GM19467 (cell line): ENCODE measurements at regions not wholly inside any gene's neighbourhood (a gene's known extent, or its start where the extent isn't known, plus 50 kb on each side); places are given as distances from the start of the nearest gene placed in this dataset.
"Not testable (repeated sequence)": the region's sequence is repeated elsewhere in the genome, so short reads cannot be mapped to it uniquely, and the experiment has no call there.

Source experiments
- ATAC-seq: cut with Tn5 transposase; IDR thresholded peaks from one replicate; pipeline ENCODE4 v1.9.1; 2021; ENCODE audit warnings: mild to moderate bottlenecking, moderate library complexity; ENCODE audit not compliant: unreplicated experiment

DNA sequence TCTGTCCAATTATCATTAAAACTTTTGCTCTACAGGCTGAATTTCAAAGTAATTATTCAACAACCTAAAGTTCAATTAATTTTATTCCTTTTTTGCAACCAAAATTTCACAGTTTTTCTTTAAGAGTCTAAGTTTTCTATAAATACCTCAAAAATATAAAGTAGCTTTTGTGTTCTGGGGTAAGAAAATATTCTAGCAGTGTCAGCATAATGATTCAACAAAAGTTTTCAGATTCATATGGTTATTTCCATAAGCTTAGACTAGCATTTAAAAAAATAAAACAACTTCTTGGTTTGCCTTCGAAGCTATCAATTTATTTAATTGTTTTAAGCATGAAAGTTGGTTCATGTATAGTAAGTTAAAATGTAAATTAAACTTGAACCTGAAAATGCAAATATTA lies 1962.3 kb upstream of the CDH6 start:
- no peak for ATAC-seq

DNA sequence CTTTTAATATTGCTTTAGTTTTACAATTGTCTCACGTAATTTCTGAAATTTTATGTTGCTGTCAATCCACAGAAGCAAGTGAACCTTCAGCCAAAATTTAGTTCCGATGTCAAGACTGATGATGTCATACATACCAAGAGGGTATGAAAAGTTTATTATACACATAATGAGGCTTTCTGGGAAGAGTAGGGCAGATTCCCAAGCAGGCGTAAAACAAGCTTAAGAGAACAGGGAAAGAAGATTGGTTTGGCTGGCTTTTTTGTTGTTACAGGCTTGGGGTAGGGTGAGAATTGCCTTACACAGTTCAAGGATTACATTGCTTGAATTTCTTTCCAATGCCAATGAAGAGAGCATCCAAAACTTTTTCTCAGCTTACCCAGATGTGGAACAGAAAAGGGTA lies 1962.9 kb upstream of the CDH6 start:
- no peak for ATAC-seq

DNA sequence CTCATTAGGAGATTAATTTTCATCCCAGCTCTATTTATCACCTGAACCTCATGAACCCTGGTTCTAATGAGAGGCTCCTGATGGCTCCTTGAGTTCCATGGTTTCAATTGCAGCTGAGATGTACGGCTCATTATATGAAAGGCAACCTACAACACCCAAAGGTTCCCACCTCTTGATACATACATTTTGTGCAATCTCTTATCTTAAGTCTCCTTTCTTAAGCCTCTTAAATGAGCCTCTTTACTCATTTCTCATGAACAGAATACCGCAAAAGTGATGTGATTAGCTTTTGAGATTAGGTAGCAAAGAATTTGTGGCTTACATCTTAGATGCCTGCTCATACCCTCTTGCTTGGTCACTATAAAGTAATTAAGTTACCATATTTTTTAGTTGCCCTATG lies 1964.0 kb upstream of the CDH6 start:
- ATAC-seq: no peak

DNA sequence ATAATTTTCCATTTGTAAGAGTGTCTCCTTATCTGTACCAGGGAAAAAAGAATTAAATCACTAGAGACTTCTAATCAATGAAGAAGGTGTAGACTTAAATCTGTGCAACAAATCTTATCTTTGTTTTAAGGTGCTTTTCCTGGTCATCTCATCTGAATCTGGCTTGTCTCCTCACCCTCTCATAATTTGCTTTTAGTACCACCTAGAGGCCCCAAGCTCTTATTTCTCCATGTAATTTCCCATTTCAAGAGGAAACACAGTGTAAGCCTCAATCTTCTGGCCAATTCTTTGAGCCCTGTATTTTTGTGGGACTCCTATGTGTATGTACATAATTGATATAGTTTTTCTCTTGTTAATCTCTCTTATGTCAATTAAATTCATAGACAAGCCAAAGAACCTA lies 1975.3 kb upstream of the CDH6 start:
- ATAC-seq: no peak

DNA sequence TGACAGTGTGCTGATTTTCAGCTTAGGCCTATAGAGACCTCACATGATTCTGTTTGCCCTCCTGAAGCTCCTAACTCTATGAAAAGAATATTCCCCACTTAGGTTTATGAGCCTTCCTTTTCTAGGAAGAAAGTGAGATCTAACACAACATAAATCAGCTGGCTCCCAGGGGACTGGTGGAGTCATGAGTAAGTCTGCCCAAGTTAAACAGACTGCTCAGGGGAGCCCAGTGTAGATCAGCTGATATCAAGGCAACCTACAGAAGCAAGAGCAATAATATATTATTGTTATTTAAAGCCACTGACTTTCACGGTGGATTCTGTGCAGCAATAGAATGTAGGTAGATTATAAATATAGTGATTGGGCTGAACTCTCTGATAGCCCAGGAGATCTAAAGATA lies 1978.6 kb upstream of the CDH6 start:
- ATAC-seq: no peak

DNA sequence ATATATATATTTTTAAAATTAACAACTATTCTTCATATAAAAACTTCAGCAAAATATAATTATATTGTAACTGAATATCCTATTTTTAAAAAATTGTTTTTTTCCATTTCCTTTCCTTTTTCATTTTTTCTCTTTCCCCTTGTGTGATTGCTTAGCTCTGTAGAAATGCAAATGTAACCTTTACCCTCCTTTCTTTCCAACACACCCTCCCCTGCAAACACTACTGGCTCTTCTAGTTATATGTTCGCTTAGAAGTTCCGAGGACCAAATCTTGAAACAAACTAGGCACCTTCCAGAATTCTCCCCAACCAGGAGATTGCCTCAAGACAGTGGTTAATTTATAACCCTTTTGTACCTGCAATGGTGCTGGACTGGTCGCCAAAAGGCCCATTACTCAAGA lies 1980.0 kb upstream of the CDH6 start:
- ATAC-seq: no peak

DNA sequence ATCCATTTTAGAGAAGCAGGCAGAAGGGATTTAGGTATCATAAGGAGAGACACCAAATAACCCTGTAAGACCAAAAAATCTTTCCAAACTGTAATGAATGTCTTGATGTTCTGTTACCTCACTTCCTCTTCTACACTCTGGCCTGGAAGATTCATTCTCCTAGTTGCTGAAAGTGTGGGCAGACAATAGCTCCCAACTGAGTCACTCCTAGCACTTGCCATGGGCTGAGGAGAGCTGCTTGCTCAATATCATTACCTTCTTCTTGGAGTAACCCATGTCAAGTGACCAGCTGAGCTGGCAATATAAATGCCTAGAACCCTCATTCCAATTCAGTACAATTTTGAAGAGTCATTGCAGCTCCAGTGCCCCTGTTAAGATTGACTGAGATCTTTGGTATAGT lies 1985.5 kb upstream of the CDH6 start:
- ATAC-seq: no peak

DNA sequence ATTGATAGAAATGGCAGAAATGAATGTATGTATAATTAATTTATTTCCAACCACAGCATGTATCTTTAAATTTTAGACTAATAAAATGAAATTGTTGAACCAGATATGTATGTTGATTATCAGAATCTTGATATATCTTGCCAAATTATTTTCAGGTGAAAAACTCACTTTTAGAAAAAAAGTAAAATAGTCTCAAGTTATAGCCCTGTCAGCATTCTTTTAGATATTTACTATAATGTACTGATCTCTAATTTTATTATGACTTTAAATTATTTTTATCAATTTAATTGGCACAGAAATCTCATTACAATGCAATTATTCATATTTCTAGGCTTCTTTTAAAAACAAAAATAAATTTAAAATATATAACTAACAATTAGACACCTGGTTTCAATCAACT lies 1990.4 kb upstream of the CDH6 start:
- no peak for ATAC-seq

DNA sequence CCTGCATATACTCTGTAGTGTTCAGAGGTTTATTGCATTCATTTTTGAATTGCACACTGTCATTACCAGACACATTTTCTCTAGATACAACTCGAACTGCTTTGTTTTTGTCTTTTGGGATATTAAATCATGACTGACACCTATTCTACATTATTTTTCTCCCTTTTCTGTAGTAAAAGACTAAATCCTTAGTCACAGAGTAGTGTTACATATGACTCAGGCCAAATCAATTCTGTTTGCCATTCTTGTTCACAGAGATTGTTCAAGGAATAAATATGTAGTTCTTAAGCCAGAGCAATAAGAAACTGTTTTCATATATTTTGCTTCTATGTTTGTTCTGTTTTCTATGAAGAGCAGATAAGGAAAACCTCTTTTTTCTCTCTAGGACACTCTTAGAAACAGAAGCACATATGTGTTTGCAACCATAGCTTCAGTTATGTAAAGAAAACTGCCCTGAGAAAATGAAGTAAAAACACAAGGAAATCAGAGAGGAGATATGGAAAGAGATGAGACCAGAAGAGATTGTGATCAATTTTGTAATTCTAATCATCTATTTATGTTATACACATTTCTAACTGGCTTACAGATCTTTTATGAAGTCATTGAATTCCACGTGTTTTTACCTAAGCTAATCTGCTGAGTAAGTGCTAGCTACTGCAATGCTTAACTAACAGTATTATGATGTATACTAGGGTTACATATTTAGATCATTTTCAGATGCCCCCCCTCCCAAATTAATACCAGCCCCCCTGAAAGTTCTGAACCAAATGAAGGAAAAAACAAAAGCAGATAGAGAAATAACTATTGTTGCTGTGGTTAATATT lies 1995.6 kb upstream of the CDH6 start:
- ATAC-seq: no peak

DNA sequence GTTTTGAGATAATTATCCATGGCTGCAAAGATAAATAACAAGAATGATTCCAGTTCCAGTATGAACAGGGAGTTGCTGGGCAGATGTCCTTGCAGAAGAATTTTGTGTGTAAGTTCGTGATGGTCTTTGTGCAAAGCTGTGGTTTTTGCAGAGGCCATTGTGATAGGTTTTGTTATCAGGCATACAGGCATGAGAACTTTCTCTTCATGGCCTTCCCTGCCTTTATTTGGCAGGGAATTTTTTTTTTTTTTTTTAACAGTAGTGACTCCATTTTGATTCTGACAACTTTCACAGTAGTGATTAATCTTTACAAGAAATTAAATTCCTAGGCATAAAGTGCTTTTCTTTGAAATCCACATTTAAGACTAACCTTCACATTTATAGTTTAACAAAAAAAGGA lies 1999.5 kb upstream of the CDH6 start:
- no peak for ATAC-seq

DNA sequence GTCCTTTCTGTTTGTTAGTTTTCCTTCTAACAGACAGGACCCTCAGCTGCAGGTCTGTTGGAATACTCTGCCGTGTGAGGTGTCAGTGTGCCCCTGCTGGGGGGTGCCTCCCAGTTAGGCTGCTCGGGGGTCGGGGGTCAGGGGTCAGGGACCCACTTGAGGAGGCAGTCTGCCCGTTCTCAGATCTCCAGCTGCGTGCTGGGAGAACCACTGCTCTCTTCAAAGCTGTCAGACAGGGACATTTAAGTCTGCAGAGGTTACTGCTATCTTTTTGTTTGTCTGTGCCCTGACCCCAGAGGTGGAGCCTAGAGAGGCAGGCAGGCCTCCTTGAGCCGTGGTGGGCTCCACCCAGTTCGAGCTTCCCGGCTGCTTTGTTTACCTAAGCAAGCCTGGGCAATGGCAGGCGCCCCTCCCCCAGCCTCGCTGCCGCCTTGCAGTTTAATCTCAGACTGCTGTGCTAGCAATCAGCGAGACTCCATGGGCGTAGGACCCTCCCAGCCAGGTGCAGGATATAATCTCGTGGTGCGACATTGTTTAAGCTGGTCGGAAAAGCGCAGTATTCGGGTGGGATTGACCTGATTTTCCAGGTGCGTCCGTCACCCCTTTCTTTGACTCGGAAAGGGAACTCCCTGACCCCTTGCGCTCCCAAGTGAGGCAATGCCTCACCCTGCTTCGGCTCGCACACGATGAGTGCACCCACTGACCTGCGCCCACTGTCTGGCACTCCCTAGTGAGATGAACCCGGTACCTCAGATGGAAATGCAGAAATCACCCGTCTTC lies 2002.0 kb upstream of the CDH6 start:
- ATAC-seq: not testable (repeated sequence)

DNA sequence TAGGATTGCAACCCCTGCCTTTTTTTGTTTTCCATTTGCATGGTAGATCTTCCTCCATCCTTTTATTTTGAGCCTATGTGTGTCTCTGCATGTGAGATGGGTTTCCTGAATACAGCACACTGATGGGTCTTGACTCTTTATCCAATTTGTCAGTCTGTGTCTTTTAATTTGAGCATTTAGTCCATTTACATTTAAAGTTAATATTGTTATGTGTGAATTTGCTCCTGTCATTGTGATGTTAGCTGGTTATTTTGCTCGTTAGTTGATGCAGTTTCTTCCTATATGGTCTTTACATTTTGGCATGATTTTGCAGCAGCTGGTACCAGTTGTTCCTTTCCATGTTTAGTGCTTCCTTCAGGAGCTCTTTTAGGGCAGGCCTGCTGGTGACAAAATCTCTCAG lies 2003.1 kb upstream of the CDH6 start:
- ATAC-seq: not testable (repeated sequence)

DNA sequence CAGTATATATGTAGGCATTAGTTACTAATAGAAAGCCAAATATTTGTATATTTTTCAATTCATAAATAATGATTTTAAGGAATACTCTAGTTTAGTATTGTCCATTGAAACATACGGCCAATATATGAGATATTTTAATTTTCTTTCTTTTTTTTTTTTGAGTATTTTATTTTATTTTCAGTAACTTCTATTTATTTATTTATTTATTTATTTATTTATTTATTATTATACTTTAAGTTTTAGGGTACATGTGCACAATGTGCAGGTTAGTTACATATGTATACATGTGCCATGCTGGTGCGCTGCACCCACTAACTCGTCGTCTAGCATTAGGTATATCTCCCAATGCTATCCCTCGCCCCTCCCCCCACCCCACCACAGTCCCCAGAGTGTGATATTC lies 2007.1 kb upstream of the CDH6 start:
- not testable (repeated sequence) for ATAC-seq

DNA sequence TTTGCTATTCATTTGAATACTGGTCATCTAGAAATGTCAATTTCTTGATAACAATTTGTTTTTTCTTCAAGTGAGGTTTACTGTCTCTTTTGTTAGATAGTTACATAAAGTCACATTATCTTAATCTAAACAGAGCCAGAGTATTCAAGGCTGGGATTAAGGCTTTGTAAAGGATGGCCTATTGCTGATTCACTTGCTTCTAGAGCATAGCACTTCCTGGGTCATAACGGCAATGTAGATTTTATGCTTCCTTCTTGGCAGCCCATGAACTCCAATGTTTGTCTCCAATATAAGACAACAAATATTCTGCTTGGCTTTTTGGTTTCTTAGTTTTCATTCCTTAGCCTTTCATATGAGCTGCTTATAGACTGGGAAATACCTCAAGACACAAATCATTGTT lies 2007.9 kb upstream of the CDH6 start:
- ATAC-seq: no peak

DNA sequence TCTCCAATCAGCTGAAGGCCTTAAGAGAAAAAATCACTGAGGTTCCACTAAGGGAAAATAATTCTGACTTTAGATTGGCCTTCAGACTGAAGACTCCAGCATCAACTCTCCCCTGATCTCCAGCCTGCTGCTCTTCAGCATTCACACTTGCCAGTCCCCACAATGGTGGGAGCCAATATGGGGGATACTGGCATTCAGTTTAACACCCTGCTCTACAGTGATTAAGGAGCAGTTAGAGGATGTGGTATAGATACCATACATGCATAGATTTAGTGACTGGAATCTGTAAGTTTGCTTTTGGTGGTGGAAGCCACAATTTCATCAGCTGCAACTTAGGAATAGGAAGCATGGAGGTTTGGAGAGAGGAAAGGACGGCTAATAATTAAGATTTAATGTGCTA lies 2017.7 kb upstream of the CDH6 start:
- ATAC-seq: no peak

DNA sequence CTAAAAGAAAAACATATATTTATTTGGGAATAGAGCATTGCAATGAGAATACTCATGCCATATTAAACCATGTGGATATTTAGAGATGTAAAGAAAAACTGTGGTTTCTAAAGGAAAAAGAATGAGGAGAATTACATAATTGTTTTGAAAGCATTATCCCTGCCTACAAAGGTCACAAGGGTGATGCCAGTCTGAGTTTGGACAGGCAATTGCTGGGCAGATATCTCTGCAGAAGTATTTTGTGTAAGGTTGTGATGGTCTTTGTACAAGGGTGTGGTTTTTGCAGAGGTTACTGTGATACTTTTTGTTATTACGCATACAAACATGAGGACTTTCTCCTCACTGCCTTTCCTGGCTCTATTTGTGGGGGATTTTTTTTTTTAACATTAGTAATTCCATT lies 2022.9 kb upstream of the CDH6 start:
- ATAC-seq: no peak

DNA sequence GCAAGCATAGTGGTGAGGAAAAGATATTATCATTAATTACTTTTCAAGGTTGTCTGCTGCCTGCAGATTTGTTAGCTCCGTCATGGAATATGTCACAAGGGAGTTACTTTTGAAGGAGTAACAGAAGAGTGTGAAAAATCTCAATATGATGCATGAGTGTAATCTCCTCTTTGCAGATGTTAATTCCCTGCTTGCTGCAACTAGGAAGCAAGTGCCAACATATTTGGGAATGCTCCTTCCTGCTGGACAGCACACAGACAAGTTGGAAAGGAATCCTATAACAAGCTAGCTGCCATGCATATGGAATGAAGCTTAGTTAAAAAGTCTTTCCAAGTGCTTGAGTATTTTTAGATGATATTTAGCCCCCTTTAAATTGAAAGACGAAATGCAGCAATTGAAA lies 2023.6 kb upstream of the CDH6 start:
- no peak for ATAC-seq

DNA sequence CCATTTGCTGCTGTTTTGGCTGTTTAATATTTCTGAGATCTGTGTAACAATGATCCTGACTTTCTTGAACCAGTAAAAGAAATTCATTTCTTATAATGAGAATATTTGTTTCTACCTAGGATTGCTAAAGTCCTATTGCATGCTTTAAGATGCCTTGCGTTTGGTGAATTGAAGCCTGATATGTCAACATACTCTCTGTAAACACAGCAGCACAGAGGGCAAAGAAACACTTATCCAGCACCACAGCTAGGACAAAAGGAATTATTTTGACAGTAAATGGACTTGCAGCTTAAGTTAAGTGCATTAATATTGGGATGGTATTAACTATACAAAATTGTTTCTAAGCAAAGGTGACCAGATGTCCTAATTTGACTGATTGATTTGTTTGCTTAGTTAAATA lies 2031.2 kb upstream of the CDH6 start:
- no peak for ATAC-seq

DNA sequence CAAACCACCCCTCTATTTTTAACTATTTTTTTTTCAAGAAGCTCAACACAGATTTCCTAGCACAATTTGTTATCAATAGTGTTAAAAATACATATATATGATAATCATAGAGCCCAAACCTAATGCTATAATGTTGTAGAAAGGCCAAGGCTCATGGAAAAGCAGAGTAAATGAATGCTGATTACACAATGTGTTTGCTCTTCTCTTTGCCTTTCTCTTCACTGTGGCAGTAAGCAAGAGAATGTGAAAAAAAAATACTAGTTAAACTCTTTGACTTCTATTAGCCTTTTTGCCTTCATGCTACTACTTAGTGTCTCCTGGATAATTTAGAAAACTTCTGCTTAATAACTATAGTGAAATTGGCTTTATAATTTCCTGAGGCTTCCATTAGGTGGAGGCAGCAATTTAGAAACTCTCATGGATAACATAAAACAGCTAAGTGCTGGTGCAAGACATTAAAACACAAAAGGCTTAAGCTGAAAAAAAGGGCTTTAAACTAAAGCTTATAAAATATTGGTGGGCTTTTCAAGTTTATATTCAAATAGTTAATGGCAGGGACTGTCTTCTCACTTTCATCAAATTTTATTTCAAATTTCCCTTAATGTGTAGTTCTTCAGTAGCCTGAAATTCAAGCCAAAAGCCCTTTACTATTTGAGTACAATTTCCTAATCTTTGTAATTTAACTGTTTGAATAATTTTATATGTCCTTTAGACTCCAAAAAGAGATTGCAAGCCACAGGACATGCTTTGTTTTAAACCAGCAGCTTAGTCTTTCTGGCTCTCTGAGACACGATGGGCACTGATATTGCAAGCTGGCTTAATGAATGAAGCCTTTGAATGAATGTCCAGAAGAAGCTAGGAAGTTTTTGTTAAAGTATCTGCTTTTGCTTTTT lies 2031.8 kb upstream of the CDH6 start:
- no peak for ATAC-seq

DNA sequence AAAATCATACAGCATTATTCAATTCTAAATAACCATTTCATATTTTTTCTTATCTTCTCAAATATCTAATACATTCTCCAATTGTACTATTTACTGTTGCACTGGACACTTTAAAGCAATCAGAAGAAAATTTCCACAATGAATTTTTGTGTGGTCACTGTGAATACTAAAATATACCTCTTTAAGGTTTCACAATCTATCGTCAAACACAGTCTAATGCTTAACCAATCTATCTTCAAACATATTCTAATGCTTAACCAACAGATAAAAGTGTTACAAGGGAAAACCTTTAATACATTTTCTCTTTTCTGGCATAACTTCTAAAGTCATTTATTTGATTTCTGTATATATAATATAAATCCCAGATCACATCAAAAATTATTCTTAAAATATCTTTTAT lies 2035.5 kb upstream of the CDH6 start:
- no peak for ATAC-seq

DNA sequence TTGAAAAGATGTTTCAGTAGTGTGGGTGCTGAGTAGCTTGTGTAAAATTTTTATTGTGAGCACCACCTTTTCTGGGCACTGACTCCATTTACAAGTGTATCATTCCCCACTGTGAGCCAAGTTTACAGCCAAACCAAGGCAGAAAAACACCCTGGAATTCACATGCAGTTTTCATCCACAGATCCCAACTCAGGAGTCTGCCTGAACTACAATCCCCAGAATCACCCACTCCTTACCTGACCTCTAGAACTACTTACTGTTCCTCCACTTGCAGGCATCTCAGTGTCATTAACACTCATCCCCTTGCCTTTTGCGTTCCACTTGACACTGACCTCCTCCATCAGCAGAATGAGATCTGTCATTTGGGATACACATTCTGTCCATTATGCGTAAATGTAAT lies 2042.6 kb upstream of the CDH6 start:
- ATAC-seq: no peak
